GM19324 (cell line): ENCODE measurements at regions not wholly inside any gene's neighbourhood (a gene's known extent, or its start where the extent isn't known, plus 50 kb on each side); places are given as distances from the start of the nearest gene placed in this dataset.
"Not testable (repeated sequence)": the region's sequence is repeated elsewhere in the genome, so short reads cannot be mapped to it uniquely, and the experiment has no call there.

Experiments
- ATAC-seq: cut with Tn5 transposase; IDR thresholded peaks from one replicate; pipeline ENCODE4 v1.9.1; 2021; ENCODE audit warnings: mild to moderate bottlenecking, moderate library complexity; ENCODE audit not compliant: unreplicated experiment, low FRiP score

DNA sequence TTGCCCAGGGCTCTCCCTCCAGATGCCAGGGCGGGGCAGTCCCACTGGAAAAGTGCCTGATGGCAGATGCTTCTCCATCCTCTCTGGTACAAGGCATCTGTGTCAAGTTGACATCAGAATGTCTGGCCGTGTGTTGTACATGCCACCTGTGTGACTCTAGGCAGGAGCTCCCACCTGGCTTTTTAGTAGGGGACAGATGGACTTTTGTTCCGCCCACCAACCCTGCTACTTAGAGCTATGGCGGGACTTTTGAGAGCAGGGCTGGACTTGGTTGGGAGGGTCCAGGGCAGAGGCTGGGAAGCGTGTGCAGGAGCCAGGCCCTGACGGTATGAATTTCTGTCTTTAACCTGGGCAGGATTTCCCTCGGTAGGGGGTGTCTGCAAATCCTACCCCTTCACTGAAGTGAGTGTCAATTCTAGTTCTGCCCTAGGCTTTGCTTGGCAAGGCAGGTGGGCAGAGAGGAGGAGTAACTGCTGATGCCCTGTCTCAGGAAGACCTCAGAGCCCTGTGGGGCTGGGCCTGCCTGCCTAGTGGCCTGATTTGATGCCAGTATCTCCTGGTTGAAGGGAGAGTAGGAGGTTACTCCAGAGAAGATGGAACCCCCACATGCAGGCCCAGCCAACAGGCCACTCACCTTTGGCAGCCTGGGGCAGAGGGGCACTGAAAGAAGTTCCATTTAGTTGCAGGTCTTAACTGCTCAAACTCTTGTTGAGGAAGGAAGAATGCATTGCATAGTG is 99.1 kb downstream of the PJA1 start:
- no peak for ATAC-seq

DNA sequence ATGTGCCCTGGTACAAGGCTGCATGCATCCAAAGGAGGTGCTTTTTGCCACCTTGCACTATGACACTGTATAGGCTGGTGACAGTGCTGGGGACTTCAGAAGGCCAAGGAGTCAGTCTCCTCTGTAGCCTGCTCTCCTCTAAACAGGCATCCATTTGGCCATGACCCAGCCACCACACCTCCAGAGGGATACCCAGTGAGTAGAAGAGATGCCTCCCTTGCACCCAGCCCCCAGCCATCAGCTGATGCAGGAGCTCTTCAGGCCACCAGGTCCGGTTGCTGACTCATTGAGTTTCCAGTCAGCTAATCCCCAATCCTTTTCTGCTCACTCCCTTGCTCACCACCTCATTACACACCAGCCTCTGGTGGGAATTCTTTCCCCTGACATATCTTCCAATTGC is 99.8 kb downstream of the PJA1 start:
- ATAC-seq: no peak

DNA sequence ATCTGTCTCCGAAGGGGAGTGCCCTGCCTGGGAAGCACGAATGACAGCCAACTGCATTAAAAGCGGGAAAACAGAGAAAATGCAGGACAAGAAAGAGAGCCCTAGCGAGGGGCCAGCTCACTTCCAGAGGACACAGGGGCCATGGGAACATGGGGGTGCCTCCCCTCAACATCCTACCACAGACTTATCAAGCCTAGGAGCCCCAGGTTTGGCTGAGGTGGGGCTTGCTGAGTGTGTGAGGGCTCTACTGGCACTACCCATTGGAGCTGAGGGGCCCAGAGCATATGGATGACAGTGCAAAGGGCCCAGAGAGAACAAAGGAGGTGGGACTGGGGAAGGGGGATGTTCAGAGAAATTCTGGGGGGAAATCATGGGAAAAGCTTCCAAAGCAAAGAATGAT is 101.8 kb downstream of the PJA1 start:
- no peak for ATAC-seq

DNA sequence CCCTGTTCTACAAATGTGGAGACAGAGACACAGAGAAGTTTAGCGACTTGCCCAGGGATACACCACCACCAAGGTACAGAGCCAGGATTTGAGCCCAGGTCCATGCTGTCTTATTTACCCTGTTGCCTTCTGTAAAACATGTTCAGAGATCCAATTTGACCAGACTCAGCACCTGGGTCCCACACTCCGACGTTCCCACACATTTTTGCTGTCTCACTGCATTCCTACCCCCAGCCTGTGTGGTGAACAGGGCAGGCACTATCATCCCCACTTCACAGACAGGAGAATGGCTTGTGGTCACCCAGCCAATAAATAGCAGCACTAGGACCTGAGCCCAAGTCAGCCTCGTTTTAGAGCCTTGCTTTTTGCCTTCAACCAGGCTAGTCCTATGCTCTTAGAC is 102.8 kb downstream of the PJA1 start:
- no peak for ATAC-seq

DNA sequence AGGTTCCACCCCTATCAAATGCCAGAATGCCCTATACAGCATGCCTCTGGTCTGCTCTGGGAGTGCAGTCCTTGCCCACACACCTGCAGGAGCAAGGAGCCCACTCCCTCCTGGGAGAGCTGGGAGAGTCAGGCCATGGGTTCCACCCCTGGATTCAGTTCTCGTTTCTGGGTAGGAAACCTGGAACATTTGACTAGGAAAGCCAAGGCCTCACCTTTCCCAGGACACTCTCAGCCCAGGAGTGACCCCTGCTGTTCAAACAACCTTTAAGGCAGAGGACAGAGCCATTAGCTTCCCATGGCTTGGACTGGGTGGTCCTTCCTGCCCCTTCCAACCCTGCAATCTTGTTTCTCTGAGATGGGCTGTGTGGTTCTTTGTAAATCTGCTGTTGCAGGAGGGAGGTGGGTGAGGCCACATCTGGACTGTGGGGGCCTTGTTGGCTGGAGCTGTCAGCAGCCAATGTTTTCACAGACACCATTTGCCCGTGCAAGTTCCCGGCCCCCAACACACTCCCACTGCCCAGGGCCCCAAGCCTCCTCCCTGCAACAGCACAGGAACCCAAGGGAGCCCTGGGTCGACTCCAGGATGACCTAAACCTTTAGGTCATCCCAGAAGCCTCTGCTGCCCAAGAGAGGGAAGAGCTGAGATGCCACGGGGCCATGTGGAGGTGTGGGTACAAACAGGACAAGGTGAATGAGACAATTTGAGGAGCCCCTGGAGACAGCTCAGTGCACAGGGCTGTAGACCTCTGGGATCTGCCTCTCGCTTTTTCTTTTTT is 104.4 kb downstream of the PJA1 start:
- no peak for ATAC-seq

DNA sequence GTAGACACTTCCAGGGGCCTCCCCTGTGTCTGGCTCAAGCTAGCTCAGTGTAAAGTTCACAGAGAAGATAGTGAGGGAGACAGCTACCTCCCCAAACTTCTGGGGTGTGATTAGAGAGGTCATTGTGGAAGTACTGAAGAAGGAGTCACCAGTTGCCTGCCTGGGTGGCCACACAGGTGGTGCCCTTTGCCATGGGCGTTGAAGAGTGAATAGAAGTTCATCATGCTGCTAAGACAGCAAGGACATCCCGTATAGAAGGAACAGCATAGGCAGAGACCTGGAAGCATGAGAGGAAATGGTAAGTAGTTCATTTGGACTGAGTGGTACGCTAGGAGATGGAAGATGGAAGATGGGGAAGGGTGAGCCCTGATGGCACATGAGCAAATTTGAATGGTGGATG is 110.1 kb downstream of the PJA1 start:
- no peak for ATAC-seq

DNA sequence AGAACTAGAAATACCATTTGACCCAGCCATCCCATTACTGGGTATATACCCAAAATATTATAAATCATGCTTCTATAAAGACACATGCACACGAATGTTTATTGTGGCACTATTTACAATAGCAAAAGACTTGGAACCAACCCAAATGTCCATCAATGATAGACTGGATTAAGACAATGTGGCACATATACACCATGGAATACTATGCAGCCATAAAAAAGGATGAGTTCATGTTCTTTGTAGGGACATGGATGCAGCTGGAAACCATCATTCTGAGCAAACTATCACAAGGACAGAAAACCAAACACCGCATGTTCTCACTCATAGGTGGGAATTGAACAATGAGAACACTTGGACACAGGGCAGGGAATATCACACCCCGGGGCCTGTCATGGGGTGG is 110.8 kb downstream of the PJA1 start:
- ATAC-seq: not testable (repeated sequence)

DNA sequence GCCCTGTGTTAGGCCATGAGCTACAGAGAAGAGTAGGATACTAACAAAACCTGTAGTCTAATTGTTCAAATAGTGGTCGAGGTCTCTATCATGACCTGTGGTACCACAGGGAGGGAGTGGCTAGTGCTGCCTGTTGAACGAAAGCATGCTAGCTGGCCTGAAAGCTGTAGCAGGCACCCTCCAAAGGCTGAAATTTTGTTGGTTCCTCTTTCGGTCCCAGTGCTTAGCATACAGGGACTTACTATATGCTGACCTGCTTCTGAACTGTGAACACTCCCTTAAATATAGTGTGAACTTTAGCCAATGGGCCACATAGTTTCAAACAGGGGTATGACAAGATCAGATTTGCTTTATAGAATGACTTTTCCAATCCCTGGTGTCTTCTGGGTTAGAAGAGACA is 113.4 kb downstream of the PJA1 start:
- no peak for ATAC-seq

DNA sequence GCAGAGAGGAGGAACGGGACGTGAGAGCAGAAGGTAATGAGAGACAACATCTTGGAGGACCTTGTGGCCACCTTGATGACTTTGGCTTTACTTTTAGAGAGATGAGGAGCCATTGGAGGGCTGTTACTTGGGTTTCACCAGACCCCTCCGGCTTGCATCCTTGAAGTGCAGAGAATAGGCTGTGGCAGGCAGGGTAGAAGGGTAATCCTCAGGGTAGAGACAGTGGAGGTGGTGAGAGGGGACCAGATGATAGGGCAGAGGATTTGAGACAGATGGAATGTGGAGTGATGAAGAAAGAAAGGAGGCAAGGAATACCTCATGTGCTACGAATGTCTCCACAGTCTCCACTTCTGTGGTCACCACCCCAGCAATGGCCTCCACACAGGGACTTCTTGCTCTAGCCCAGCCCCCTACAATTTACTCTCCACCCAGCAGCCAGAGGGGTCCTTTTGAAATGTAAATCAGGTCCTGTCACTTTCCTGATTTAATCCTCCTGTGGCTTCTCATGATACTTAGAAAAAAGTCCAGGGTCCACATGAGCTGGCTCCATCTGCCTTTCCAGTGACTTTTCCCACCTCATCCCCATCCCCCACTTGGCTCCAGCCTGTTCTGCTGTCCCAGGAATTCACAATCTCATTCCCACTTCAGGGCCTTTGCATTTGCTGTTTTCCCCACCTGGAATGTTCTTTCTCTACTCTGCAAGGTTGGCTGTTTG is 115.0 kb downstream of the PJA1 start:
- no peak for ATAC-seq

DNA sequence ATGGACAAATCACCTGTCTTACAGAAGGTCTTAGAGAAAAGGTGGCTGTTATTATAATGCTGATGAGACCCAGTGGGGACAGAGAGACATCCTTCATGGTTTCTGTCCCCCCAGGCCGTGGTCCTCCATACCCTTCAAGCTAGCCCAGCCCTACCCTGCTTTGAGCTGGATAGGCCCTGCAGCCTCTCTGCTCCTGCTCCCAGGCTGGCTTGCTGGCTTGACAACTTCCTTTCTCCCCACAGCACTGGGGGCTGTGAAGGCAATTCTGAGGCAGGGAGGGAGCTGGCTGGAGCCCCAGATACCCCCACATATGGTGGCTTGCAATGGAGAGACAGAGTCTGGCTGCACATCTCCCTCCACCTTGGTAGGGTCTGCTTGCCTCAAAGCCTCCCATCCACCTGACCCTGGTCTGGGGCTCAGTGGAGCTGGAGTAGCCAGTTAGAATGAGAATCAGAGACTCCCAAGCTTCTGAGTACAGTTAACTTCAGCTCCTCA is 118.2 kb downstream of the PJA1 start:
- no peak for ATAC-seq

DNA sequence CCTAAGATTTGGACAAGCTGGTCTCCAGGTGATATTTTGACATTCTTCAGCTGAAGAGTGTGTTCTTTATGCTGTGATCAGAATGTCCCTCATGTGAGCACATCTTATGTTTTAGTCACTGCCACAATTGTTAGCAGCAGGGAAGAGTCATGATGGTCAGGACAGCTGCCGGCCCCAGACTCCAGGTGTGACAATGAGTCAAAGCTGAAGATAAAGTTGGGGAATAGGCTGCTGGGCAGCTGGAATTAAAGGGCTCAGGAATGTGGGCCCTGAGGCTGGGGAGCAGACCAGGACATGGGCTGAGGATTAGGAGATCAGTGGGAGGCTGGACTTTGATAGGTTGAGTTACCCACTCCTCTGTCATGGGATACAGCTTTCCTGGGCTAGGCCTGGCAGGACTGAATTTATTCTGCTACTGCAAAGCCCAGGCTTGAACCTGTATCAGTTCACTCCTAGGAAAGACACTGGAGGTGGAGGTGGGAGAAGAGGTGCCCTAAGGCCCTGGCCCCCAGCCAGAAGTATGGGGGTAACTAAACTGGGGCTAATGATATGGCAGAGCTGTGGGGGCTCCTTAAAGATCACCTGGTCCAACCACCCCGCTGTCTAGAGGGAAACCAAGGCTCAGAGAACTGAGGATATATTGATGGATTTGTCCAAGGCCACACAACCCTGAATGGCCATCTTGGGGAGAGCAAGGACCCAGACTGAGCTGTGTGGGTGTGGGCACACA is 119.5 kb downstream of the PJA1 start:
- no peak for ATAC-seq

DNA sequence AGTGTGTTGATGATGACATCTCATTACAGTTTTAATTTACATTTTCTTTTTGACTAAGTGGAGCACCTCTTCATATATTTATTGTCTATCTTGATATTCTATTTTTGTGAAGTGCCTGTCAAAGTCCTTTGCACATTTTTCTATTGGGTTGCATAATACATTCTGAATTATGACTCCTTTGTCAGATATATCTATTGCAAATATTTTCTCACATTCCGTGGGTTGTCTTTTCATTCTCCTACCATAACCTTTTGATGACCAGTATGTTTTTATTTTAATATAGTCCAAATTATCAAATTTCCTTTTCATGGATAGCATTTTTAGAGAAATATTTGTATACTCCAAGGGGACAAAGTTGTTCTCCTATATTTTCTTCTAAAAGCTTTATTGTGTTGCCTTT is 126.4 kb downstream of the PJA1 start:
- ATAC-seq: no peak

DNA sequence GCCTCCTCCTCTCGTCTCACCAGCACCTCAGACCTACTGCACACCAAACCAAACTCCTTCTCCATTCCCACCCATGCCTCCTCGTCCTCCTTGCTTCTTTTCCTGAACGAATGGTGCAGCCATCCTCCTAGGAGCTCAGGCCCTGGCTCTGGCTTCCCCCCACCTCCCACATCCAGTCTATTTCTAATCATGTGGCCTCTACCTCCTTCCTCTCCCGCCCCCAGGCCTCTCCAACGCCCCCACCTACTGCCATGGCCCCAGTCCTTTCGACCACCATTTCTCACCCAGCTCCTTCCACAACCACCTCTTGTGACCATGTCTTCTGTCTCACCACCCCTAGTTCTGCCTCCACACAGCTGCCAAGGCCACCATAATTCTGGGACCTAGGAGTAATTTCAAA is 127.1 kb downstream of the PJA1 start:
- ATAC-seq: no peak

DNA sequence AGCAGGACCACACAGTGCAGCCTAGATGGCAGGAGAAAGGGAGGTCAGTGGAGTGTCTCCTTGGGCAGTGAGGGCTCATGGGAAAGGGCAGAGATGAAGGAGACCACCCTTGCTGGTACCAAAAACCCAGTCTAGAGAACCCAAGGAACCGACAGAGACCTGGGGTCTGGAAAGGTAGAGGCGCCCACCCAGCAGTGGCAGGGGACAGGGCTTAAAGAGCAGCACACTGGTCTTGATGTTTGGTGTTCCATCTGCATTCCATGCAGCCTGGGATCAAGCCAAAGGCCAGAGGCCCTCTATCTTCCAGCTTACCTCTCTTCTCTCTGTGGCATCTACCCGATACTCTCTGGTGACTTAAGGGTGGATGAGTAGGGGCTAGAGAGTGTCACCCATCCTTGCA is 127.5 kb downstream of the PJA1 start:
- no peak for ATAC-seq

DNA sequence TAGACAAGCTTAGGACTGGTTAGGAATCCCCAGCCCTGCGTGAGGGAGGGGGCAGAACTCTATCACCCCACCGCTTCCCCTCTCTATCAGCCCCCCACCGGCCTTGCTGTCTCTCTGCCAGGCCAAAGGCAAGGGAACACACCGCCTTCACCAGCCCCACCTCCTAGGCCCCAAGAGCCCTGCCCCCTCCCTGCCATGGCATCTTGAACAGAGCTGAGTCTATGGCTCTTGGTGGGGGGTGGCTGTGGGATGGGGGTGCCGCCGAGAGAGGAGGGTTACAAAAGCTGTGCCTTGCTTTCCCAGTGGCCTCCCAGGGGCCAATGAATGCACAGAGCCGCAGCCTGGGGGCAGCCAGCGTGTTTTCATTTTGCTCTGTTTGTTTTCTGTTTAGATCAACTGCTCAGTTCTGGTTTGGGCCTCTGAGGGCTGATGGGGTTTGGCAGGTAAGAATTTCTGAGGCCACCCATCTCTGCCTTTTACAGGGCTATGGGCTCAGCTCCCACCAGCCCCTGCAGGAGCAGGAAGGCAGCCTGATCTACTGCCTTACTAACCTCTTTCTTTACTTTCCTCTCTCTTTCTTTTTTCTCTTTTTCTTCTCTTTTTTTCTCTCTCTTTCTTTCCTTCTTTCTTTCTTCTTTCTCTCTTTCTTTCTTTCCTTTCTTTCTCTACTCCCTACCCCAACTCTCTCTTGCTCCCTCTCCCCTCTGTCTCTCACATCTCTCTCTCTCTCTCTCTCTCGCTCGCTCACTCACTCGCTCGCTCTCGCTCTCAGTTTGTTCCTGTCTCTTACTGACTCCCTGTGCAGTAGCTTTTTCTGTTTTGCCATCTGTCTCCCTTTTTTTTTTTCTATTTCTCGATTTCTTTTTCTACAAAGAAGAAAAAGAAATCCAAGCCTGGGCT is 128.3 kb downstream of the PJA1 start:
- no peak for ATAC-seq

DNA sequence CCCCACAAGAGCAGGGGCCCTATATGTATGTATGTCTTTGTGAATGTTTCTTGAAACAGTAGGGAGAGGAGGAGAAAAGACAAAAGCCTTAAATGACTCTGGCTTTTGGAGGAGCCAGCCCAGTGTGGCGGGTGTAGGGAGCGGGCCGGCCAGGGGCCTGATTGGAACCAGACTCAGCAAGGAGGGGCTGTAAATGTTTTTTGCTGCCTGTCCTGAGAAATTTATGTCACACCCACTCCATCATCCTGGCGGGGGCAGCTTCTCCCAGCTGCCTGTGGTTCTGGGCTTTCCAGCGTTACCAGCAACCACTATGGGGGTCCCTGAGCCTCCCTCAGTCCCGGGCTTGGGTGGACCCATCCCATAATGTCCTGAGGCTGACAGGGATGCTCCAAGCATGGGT is 130.8 kb downstream of the PJA1 start:
- no peak for ATAC-seq

DNA sequence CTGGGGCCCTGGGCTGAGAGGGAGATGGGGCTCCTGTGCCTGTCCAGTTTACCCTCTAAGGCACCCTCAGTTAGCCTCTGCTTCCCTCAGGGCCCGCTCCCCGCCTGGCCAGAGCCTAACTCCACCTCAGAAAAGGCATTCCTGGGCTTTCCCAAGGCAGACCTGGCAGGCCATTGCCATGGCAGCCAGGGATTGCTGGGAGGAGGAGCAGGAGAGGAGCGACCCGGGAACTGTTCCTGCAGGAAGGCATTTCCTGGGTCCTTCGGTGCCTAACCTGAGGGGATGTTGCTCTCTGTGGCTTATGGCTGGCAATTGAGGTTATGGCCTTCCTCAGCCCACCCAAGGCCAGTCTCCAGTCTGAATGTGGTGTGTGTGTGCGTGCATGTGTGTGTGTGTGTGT is 131.3 kb downstream of the PJA1 start:
- ATAC-seq: no peak

DNA sequence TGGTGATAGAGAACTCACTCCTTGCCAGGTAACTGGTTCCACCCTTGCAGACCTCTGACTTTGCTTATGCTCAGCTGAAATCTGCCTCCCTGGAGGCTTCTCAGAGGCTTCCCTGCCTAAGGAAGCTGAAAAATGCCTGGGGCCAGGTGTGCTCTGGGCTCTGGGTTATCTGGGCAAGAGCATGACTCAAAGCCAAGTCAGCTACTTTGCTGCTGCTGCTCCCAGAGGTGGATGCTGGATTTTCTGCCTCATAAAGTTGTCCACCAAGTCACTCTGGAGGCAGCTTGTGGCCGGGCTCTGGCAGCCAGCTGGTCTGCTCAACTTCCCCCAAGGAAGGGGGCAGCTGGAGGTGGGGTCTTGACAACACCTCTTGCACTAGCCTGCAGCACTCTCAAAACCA is 132.7 kb downstream of the PJA1 start:
- no peak for ATAC-seq

DNA sequence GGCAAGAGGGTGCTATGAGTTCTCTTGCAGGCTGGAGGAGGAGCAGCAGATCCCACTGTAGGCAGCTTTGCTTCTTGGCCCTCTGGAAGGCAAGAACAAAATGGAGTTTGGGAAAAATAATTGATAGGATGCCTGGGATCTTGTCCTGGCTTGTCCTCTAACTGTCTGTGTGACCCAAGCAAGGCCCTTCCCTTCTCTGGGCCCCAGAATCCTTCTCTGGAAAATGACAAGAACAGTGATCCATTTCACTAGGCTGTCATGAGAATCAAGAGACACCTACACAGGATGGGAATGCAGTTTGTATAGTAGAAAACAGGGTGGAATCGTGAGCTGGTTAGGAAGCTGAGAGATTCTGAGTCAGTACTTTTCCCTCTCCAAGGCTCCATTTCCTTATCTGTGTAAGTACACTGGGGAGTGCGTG is 133.3 kb downstream of the PJA1 start:
- ATAC-seq: no peak

DNA sequence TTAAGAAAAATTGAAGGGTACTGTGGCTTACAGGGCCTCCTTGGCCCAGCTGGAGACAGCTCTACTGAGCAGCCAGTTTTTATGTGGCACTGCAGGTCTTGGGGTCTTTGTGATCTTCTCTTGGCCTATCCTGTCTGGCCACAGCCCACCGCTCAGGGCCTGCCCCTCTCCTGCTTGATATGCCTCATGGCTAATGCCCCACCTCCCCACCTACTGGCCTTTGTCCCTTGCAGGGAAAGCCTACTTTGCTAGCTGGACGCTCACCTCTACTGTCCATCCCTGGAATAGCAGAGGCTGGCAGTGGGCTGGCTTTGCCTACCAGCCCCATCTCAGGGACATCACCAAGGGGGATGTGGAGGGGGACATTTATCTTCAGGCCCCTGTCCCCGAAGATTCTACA is 134.1 kb downstream of the PJA1 start:
- ATAC-seq: no peak
